CD14-positive monocyte (primary cell): ENCODE measurements at regions not wholly inside any gene's neighbourhood (a gene's known extent, or its start where the extent isn't known, plus 50 kb on each side); places are given as distances from the start of the nearest gene placed in this dataset.

Experiments
- DNase-seq, 3 donors: peaks; one replicate each; pipeline ENCODE4 v3.0.0-alpha.2; 2011 to 2022
- H2AFZ ChIP-seq: 2 replicates; pipeline ENCODE4 v1.6.0; 2012; ENCODE audit warnings: mild to moderate bottlenecking, low read depth, low read length, inconsistent platforms; ENCODE audit not compliant: insufficient read depth, poor library complexity, severe bottlenecking
- H3K27ac ChIP-seq, 2 donors: 1 replicate in 1 of 2; 2 replicates in 1 of 2; pipeline ENCODE4 v1.5.1; 2012 to 2013; ENCODE audit warnings: low read length in 2 of 2, control low read depth in 1 of 2, inconsistent platforms in 1 of 2, low read depth in 1 of 2, mild to moderate bottlenecking in 1 of 2
- H3K27me3 ChIP-seq, 2 donors: one replicate each; pipeline versions ENCODE4 v1.6.0 to v1.6.1; 2011 to 2013; ENCODE audit warnings: low read length in 2 of 2; ENCODE audit not compliant: control insufficient read depth in 2 of 2, insufficient read depth in 2 of 2
- H3K36me3 ChIP-seq, 2 donors: replicated peaks in 1 of 2; 1 replicate in 1 of 2; 2 replicates in 1 of 2; pipeline versions ENCODE4 v1.5.1 to v1.6.1; 2012 to 2013; ENCODE audit warnings: low read length in 2 of 2, control low read depth in 1 of 2, inconsistent platforms in 1 of 2, mild to moderate bottlenecking in 1 of 2; ENCODE audit not compliant: insufficient read depth in 2 of 2, control insufficient read depth in 1 of 2
- H3K4me1 ChIP-seq, 2 donors: 1 replicate in 1 of 2; 2 replicates in 1 of 2; pipeline versions ENCODE4 v1.5.1 to v1.6.1; 2012 to 2013; ENCODE audit warnings: low read length in 2 of 2, control low read depth in 1 of 2, inconsistent platforms in 1 of 2, mild to moderate bottlenecking in 1 of 2, moderate library complexity in 1 of 2; ENCODE audit not compliant: insufficient read depth in 2 of 2, control insufficient read depth in 1 of 2
- H3K4me2 ChIP-seq: replicated peaks from 2 replicates; pipeline ENCODE3; 2012; ENCODE audit warnings: low read length, moderate library complexity, mild to moderate bottlenecking; ENCODE audit not compliant: poor library complexity, severe bottlenecking; ENCODE audit errors: extremely low read depth
- H3K4me3 ChIP-seq, 3 experiments: fragments of 200-600 bp in 1 of 3; sonication (generic) in 1 of 3; replicated peaks in 1 of 3; 1 replicate in 2 of 3; 2 replicates in 1 of 3; pipeline ENCODE4 v1.5.1; 2011 to 2013; ENCODE audit warnings: low read length in 3 of 3, mild to moderate bottlenecking in 3 of 3, control low read depth in 2 of 3, low read depth in 2 of 3, inconsistent platforms in 1 of 3, moderate library complexity in 1 of 3
- H3K79me2 ChIP-seq: 2 replicates; pipeline ENCODE4 v1.6.0; 2012; ENCODE audit warnings: mild to moderate bottlenecking, control low read depth, inconsistent platforms, low read length, moderate library complexity; ENCODE audit not compliant: insufficient read depth
- H3K9ac ChIP-seq: 2 replicates; pipeline ENCODE4 v1.6.0; 2017; ENCODE audit warnings: low read length, mild to moderate bottlenecking; ENCODE audit not compliant: insufficient read depth, poor library complexity, severe bottlenecking
- H3K9me3 ChIP-seq, 2 donors: replicated peaks in 1 of 2; 1 replicate in 1 of 2; 2 replicates in 1 of 2; pipeline versions ENCODE4 v1.5.1 to v1.6.1; 2012 to 2013; ENCODE audit warnings: low read length in 2 of 2, control low read depth in 1 of 2; ENCODE audit not compliant: control insufficient read depth in 1 of 2, insufficient read depth in 1 of 2
- H4K20me1 ChIP-seq: 2 replicates; pipeline ENCODE4 v1.6.0; 2012; ENCODE audit warnings: mild to moderate bottlenecking, low read length, control low read depth, moderate library complexity; ENCODE audit not compliant: insufficient read depth
- H3K27ac Mint-ChIP-seq, 7 donors: one replicate each; pipeline ENCODE4 v1.8.0; 2020; ENCODE audit warnings: mild to moderate bottlenecking in 7 of 7, mixed read lengths in 7 of 7, moderate library complexity in 6 of 7, inconsistent platforms in 2 of 7
- H3K27me3 Mint-ChIP-seq, 3 donors: one replicate each; pipeline ENCODE4 v1.8.0; 2021 to 2022; ENCODE audit warnings: low read depth in 3 of 3, mild to moderate bottlenecking in 3 of 3, mixed read lengths in 3 of 3, moderate library complexity in 3 of 3, inconsistent platforms in 1 of 3
- H3K36me3 Mint-ChIP-seq, 2 donors: one replicate each; pipeline ENCODE4 v1.8.0; 2020; ENCODE audit warnings: mixed read lengths in 2 of 2, inconsistent platforms in 1 of 2, mild to moderate bottlenecking in 1 of 2
- H3K4me1 Mint-ChIP-seq: one replicate; pipeline ENCODE4 v1.8.0; 2020; ENCODE audit warnings: mild to moderate bottlenecking, mixed read lengths
- H3K4me3 Mint-ChIP-seq, 2 donors: one replicate each; pipeline ENCODE4 v1.8.0; 2020; ENCODE audit warnings: mild to moderate bottlenecking in 2 of 2, mixed read lengths in 2 of 2, moderate library complexity in 1 of 2
- H3K9me3 Mint-ChIP-seq, 7 donors: one replicate each; pipeline ENCODE4 v1.8.0; 2020 to 2022; ENCODE audit warnings: mixed read lengths in 7 of 7, mild to moderate bottlenecking in 6 of 7, moderate library complexity in 6 of 7, inconsistent platforms in 2 of 7
- WGBS: methylation state at CpG from one replicate; pipeline ENCODE4 v1.1.5; 2013; ENCODE audit warnings: missing lambda C conversion rate; ENCODE audit not compliant: insufficient coverage; 5-methylcytosine and 5-hydroxymethylcytosine counted together
- intact Hi-C, 2 donors: fragments of 100-400 bp; cut with micrococcal nuclease; formaldehyde crosslinking; loops; one replicate each; pipeline versions ENCODE4 v1.15.0 to v1.15.1; 2023
- TF ChIP-seq, protein P1 (sequence below): fragments of 200-600 bp; IDR thresholded peaks from one replicate; pipeline ENCODE4 v1.8.0; 2022; ENCODE audit warnings: antibody characterized with exemption, mild to moderate bottlenecking

DNA sequence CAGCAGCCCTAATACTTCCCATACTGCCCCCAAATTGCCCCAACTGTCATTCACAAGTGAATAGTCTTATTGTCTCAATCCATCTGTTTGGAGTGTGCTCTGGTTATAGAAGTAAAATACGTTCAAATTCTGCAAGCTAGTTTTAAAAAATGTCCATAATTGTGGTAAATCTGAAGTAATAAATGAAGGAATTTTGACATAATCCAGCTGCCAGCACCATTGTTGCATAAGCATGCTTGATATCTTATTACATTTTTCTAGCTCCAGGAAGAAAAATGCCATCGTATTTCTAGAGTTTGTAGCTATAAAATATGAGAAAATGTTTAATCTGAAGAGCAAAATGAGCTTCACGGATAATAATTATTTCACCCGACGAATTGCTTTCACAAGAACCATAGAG lies 664.7 kb downstream of the RFPL4B start:
- H3K4me2 ChIP-seq = no peak overlapping the region
- H3K4me3 Mint-ChIP-seq = no peak overlapping the region
- WGBS = no CpG with 5 or more reads among the region's 5 CpGs

DNA sequence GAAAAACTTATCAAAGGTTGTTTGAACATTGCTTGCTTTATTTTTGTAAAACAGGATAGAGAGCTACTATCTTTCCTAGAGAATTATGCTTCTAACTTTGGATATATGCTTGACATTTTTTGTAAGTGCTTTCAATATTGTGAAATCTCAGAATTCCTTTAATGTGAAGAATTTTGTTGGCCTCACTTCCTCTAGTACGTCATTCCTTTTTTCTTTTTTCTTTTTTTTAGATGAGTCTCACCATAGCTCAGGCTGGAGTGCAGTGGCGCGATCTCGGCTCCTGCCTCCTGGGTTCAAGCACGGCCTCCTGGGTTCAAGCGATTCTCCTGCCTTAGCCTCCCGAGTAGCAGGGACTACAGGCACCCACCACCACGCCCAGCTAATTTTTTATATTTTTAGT lies 668.1 kb downstream of the RFPL4B start:
- no peak overlapping the region for H3K9ac ChIP-seq
- intact Hi-C loops = no loop called here
- H3K27me3 ChIP-seq = no peaks in the 10 kb centered on the region
- no peaks in the 10 kb centered on the region for H4K20me1 ChIP-seq
- no peak for DNase-seq
- Mint-ChIP-seq H3K27me3 (peaks cover 0 to 3% (median 0%) of the 10 kb centered on the region in 3 donors), H3K4me1 (no peaks in the 10 kb centered on the region), H3K9me3 (peaks cover 0 to 3% (median 0%) of the 10 kb centered on the region in 7 donors), H3K27ac (no peak overlapping the region), H3K36me3 (no peaks in the 10 kb centered on the region), H3K4me3 (no peak overlapping the region)
- no peak overlapping the region for H3K4me3 ChIP-seq
- no peak overlapping the region for H3K4me2 ChIP-seq
- H3K36me3 ChIP-seq = no peaks in the 10 kb centered on the region
- H3K27ac ChIP-seq = no peak overlapping the region
- H3K9me3 ChIP-seq = no peaks in the 10 kb centered on the region
- TF ChIP-seq, protein P1, sequence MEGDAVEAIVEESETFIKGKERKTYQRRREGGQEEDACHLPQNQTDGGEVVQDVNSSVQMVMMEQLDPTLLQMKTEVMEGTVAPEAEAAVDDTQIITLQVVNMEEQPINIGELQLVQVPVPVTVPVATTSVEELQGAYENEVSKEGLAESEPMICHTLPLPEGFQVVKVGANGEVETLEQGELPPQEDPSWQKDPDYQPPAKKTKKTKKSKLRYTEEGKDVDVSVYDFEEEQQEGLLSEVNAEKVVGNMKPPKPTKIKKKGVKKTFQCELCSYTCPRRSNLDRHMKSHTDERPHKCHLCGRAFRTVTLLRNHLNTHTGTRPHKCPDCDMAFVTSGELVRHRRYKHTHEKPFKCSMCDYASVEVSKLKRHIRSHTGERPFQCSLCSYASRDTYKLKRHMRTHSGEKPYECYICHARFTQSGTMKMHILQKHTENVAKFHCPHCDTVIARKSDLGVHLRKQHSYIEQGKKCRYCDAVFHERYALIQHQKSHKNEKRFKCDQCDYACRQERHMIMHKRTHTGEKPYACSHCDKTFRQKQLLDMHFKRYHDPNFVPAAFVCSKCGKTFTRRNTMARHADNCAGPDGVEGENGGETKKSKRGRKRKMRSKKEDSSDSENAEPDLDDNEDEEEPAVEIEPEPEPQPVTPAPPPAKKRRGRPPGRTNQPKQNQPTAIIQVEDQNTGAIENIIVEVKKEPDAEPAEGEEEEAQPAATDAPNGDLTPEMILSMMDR = no peak
- H3K79me2 ChIP-seq = no peaks in the 10 kb centered on the region
- H2AFZ ChIP-seq = no peak overlapping the region
- no peaks in the 10 kb centered on the region for H3K4me1 ChIP-seq
- WGBS = 63% methylated on average over 6 of the region's 8 CpGs

More for the DNA sequence above, 664.7 kb downstream of the RFPL4B start:
- H3K27ac Mint-ChIP-seq = no peak overlapping the region
- Histone ChIP-seq H3K4me1 (no peaks in the 10 kb centered on the region), H3K9me3 (no peaks in the 10 kb centered on the region), H3K4me3 (no peak overlapping the region), H3K27me3 (no peaks in the 10 kb centered on the region), H3K9ac (no peak overlapping the region), H3K79me2 (no peaks in the 10 kb centered on the region), H4K20me1 (no peaks in the 10 kb centered on the region), H3K36me3 (no peaks in the 10 kb centered on the region), H2AFZ (no peak overlapping the region), H3K27ac (no peak overlapping the region)
- DNase-seq = no peak
- H3K27me3 Mint-ChIP-seq = peaks cover 0 to 2% (median 0%) of the 10 kb centered on the region in 3 donors
- intact Hi-C loops = no loop called here
- peaks cover 0 to 3% (median 0%) of the 10 kb centered on the region in 7 donors for H3K9me3 Mint-ChIP-seq
- TF ChIP-seq, protein P1 = no peak
- no peaks in the 10 kb centered on the region for H3K36me3 Mint-ChIP-seq
- no peaks in the 10 kb centered on the region for H3K4me1 Mint-ChIP-seq
